ENCODE measurements at regions not wholly inside any gene's neighbourhood (a gene's known extent, or its start where the extent isn't known, plus 50 kb on each side); places are given as distances from the start of the nearest gene placed in this dataset.

- TF ChIP-seq POLR2A (IDR thresholded peaks at IDR 0.05; ENCODE audit: extremely low read depth, insufficient read length): no peak
- no peak for TF ChIP-seq MYC (IDR thresholded peaks at IDR 0.05; ENCODE audit: low read depth, low read length)
- TF ChIP-seq CTCF (IDR thresholded peaks at IDR 0.05; ENCODE audit: low read depth, low read length): no peak
Observed at GRCh38 chr2:144201868-144202468, 318.0 kb downstream of the ZEB2 start.
